ENCODE measurements at regions not wholly inside any gene's neighbourhood (a gene's known extent, or its start where the extent isn't known, plus 50 kb on each side); places are given as distances from the start of the nearest gene placed in this dataset.
A peak's percentile ranks its signal among the peaks of the same experiment; 100 is the strongest.

DNA sequence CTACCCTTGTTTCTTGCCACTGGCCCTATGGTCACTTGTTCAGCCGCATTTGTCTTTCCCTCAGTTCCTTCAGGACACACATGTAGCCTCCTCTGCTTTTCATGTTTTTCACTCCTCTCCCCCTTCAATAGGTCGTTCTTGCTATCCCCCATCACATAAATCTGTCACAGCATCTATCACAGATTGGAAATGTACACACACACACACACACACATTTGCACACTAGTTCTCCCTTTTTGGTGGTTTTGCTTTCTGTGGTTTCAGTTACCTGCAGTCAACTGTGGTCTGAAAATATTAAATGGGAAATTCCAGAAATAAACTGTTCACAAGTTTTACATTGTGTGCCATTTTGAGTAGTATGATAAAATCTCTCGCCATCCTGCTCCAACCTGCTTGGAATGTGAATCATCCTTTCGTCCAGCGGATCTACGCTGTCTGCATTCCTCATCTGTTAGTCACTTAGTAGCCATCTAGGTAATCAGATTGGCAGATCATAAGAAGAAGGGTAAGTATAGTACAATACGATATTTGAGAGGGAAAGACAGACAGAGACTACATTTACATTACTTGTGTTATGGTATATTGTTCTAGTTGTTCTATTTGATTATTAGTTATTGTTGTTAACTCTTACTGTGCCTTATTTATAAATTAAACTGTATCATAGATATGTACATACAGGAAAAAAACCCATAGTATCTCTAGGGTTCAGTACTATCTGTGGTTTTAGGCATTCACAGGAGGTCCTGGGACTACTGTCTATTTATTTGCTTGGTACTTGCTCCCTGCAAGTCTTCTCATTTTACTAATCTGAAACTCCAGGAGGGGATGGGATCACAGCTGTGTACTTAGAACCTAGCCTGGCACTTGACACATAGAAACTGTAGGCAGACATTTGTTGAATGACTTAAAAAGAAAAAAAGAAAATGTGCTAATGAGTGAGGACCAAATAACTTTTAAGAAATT is 86.1 kb upstream of the PNPT1 start:
- peak; percentile 57 for ATAC-seq (ENCODE audit: low read depth)
- peak overlapping the region; percentile 87 for H2BK20ac ChIP-seq (ENCODE audit: low read depth, low read length)
- H3K23ac ChIP-seq (ENCODE audit: low read depth, low read length) = peak overlapping the region; percentile 80
- peak overlapping the region; percentile 87 for H2BK5ac ChIP-seq (ENCODE audit: low read depth, low read length, poor library complexity, severe bottlenecking)
- H3K27ac ChIP-seq (ENCODE audit: insufficient read depth, low read length) = no peak overlapping the region; the same call in 1 of the 2 replicates
- H3K4me3 ChIP-seq (ENCODE audit: insufficient read depth, low read depth, low read length) = no peak overlapping the region
- H4K20me1 ChIP-seq (ENCODE audit: insufficient read depth, low read length) = no peaks in the 10 kb centered on the region
- no peak overlapping the region for H2AFZ ChIP-seq (replicated peaks; ENCODE audit: low read length, poor library complexity)
- no peaks in the 10 kb centered on the region for H3K9me3 ChIP-seq (ENCODE audit: control insufficient read depth, insufficient read depth, low read length)
- peak overlapping the region; percentile 80; the same call in 1 of the 2 replicates for H4K5ac ChIP-seq (ENCODE audit: low read depth, low read length)
- in situ Hi-C loops (cut with MboI; ENCODE audit: low sequenced_read_pairs) = no loop called here
- ChIA-PET POLR2A (ENCODE audit: unreplicated experiment) (no interaction called here), CTCF (interaction anchor here (0.9 kb wide), 1 partner anchor 8 kb away, joined by 4 read pairs; no protein-coding TSS in a partner anchor)
- H3K18ac ChIP-seq (ENCODE audit: low read depth, low read length) = peak overlapping the region; percentile 84; the same call in 1 of the 2 replicates
- H3K56ac ChIP-seq (ENCODE audit: extremely low read depth, insufficient read depth, low read length) = peak overlapping the region; percentile 65
- no peaks in the 10 kb centered on the region for H3K27me3 ChIP-seq (ENCODE audit: control insufficient read depth, insufficient read depth, low read length)
- H2BK120ac ChIP-seq (ENCODE audit: low read depth, low read length) = peak overlapping the region; percentile 67
- H2AK9ac ChIP-seq (replicated peaks; ENCODE audit: low read depth, low read length, poor library complexity) = peak overlapping the region; percentile 44
- TF ChIP-seq MAFK (IDR thresholded peaks at IDR 0.05; ENCODE audit: low read depth, low read length) = no peak
- TF ChIP-seq MXI1 (IDR thresholded peaks at IDR 0.05; ENCODE audit: borderline replicate concordance, low read depth, low read length) = no peak
- TF ChIP-seq FOS (IDR thresholded peaks at IDR 0.05; ENCODE audit: low read depth, low read length) = 0 out of 2 replicates have a peak, but pooled peaks have one; percentile 7
- no peak for TF ChIP-seq CHD1 (IDR thresholded peaks at IDR 0.05; ENCODE audit: low read depth, low read length)
- no peak for TF ChIP-seq MAZ (IDR thresholded peaks at IDR 0.05; ENCODE audit: borderline replicate concordance, low read depth, low read length)
- no peak for TF ChIP-seq SMC3 (IDR thresholded peaks at IDR 0.05; ENCODE audit: low read depth, low read length)
- dilution Hi-C loops (cut with HindIII; ENCODE audit: low sequenced_read_pairs, unreplicated experiment) = no loop called here
- 44% methylated on average over 2 of the region's 7 CpGs; no CpG with 5 or more reads in 1 of the 2 experiments for WGBS, 2 experiments (ENCODE audit: extremely low coverage in 2 of 2, insufficient read length in 1 of 2)
- peaks cover 5% of the 10 kb centered on the region; the same call in 1 of the 2 replicates for H3K4me1 ChIP-seq (ENCODE audit: control insufficient read depth, insufficient read depth, low read length)
- peak; percentile 82 for DNase-seq
- peak overlapping the region; percentile 26; the same call in 1 of the 2 replicates for H3K4me2 ChIP-seq (ENCODE audit: low read depth, low read length)
- peak overlapping the region; percentile 83 for H2AK5ac ChIP-seq (ENCODE audit: low read depth, low read length)
- H4K91ac ChIP-seq (ENCODE audit: insufficient read depth, low read depth, low read length) = peak overlapping the region; percentile 67
- no TSS peak for BruUV-seq (replicated peaks)
- H3K4ac ChIP-seq (ENCODE audit: low read depth, low read length) = peak overlapping the region; percentile 74
- peaks cover 6% of the 10 kb centered on the region for H3K9me1 ChIP-seq (ENCODE audit: insufficient read depth, low read length)
- peak overlapping the region; percentile 61 to 81 for H4K8ac ChIP-seq (ENCODE audit: low read depth in 2 of 2, low read length in 2 of 2)
- H3K14ac ChIP-seq (replicated peaks; ENCODE audit: low read depth, low read length) = peak overlapping the region; percentile 87
- no peaks in the 10 kb centered on the region for H3K79me1 ChIP-seq (ENCODE audit: low read depth in 1 of 2, low read length in 2 of 2)
- intact Hi-C loops (cut with micrococcal nuclease) = loop anchor here (2.0 kb wide), 1 partner anchor 181 kb away; no protein-coding TSS in a partner anchor
- H3K36me3 ChIP-seq (ENCODE audit: control insufficient read depth, insufficient read depth, low read length) = no peaks in the 10 kb centered on the region
- peak overlapping the region; percentile 93; the same call in 2 of the 3 replicates for H2BK15ac ChIP-seq (ENCODE audit: low read depth, low read length)
- no peak overlapping the region for H3K9ac ChIP-seq (ENCODE audit: low read depth, low read length)

Data from IMR-90 (cell line).